B cell (primary cell): ENCODE measurements at regions not wholly inside any gene's neighbourhood (a gene's known extent, or its start where the extent isn't known, plus 50 kb on each side); places are given as distances from the start of the nearest gene placed in this dataset.

Source experiments
- ATAC-seq: fragments of 200-7000 bp; cut with Tn5 transposase; one replicate; pipeline ENCODE4 v1.10.0; 2021; ENCODE audit warnings: low read depth, mild to moderate bottlenecking, moderate number of reproducible peaks, moderate library complexity
- CTCF ChIA-PET: fragments of 350-600 bp; sonication (Branson Sonifier 250); formaldehyde crosslinking; loops from one replicate; lab custom pipeline; 2021; ENCODE audit warnings: antibody characterized with exemption, inconsistent platforms; lab: Charles Lee
- POLR2A ChIA-PET: fragments of 350-600 bp; sonication (Branson Sonifier 250); formaldehyde crosslinking; loops from one replicate; lab custom pipeline; 2021; ENCODE audit warnings: antibody characterized with exemption; lab: Charles Lee
- DNase-seq: peaks from one replicate; pipeline ENCODE4 v3.0.0; 2013
- H2AFZ ChIP-seq: 2 replicates; pipeline ENCODE4 v1.6.1; 2012; ENCODE audit warnings: mild to moderate bottlenecking, low read depth, low read length; ENCODE audit not compliant: insufficient read depth, poor library complexity, severe bottlenecking
- H3K27ac ChIP-seq, 2 donors: 1 replicate in 1 of 2; 2 replicates in 1 of 2; pipeline ENCODE4 v1.5.1; 2012 to 2013; ENCODE audit warnings: low read length in 2 of 2, mild to moderate bottlenecking in 2 of 2, moderate library complexity in 1 of 2
- H3K27me3 ChIP-seq, 4 experiments: fragments of 200-600 bp in 1 of 4; sonication (generic) in 1 of 4; replicated peaks in 1 of 4; 1 replicate in 2 of 4; 2 replicates in 2 of 4; pipeline versions ENCODE4 v1.6.1 to v1.7.0; 2013 to 2016; ENCODE audit warnings: low read length in 3 of 4, mild to moderate bottlenecking in 2 of 4, mixed read lengths in 1 of 4, moderate library complexity in 1 of 4; ENCODE audit not compliant: insufficient read depth in 4 of 4, control insufficient read depth in 3 of 4; ENCODE audit errors: control extremely low read depth in 1 of 4
- H3K36me3 ChIP-seq, 2 experiments: replicated peaks in 1 of 2; 1 replicate in 1 of 2; 2 replicates in 1 of 2; pipeline versions ENCODE4 v1.6.1 to v1.7.1; 2013; ENCODE audit warnings: low read length in 1 of 2; ENCODE audit not compliant: insufficient read depth in 2 of 2, control insufficient read depth in 1 of 2; ENCODE audit errors: control extremely low read depth in 1 of 2, extremely low read depth in 1 of 2
- H3K4me1 ChIP-seq, 2 donors: fragments of 200-600 bp in 1 of 2; sonication (generic) in 1 of 2; 1 replicate in 1 of 2; 2 replicates in 1 of 2; pipeline versions ENCODE4 v1.5.1 to v1.6.1; 2013 to 2017; ENCODE audit warnings: low read length in 2 of 2; ENCODE audit not compliant: control insufficient read depth in 2 of 2, insufficient read depth in 2 of 2
- H3K4me2 ChIP-seq: replicated peaks from 2 replicates; pipeline ENCODE3; 2012; ENCODE audit warnings: mild to moderate bottlenecking, low read depth, low read length; ENCODE audit not compliant: poor library complexity, severe bottlenecking
- H3K4me3 ChIP-seq, 5 experiments: fragments of 200-600 bp in 1 of 5; sonication (generic) in 1 of 5; 1 replicate in 3 of 5; 2 replicates in 2 of 5; pipeline versions ENCODE4 v1.5.1 to v1.7.0; 2011 to 2016; ENCODE audit warnings: low read length in 4 of 5, mild to moderate bottlenecking in 4 of 5, low read depth in 2 of 5, control low read depth in 1 of 5, moderate library complexity in 1 of 5; ENCODE audit not compliant: insufficient read depth in 1 of 5; ENCODE audit errors: control extremely low read depth in 1 of 5, extremely low read depth in 1 of 5
- H3K79me2 ChIP-seq: fragments of 200-600 bp; sonication (generic); one replicate; pipeline ENCODE4 v1.6.0; 2016; ENCODE audit warnings: low read length; ENCODE audit not compliant: control insufficient read depth, insufficient read depth
- H3K9ac ChIP-seq: fragments of 200-600 bp; sonication (generic); 2 replicates; pipeline ENCODE4 v1.6.1; 2017; ENCODE audit warnings: mild to moderate bottlenecking, low read length, moderate library complexity
- H3K9me3 ChIP-seq, 3 donors: one replicate each; pipeline versions ENCODE4 v1.6.1 to v1.7.1; 2013; ENCODE audit warnings: low read length in 2 of 3; ENCODE audit not compliant: control insufficient read depth in 2 of 3, insufficient read depth in 1 of 3; ENCODE audit errors: control extremely low read depth in 1 of 3
- H4K20me1 ChIP-seq: 2 replicates; pipeline ENCODE4 v1.6.0; 2012; ENCODE audit warnings: mild to moderate bottlenecking, low read length; ENCODE audit not compliant: insufficient read depth, control insufficient read depth, poor library complexity, severe bottlenecking
- H3K27ac Mint-ChIP-seq: one replicate; pipeline ENCODE4 v1.8.0; 2021; ENCODE audit warnings: mixed read lengths
- H3K27me3 Mint-ChIP-seq: one replicate; pipeline ENCODE4 v1.8.0; 2021; ENCODE audit warnings: mixed read lengths
- H3K4me1 Mint-ChIP-seq: one replicate; pipeline ENCODE4 v1.8.0; 2021; ENCODE audit warnings: mixed read lengths
- H3K4me3 Mint-ChIP-seq: one replicate; pipeline ENCODE4 v1.8.0; 2021; ENCODE audit warnings: mixed read lengths
- H3K9me3 Mint-ChIP-seq: one replicate; pipeline ENCODE4 v1.8.0; 2022; ENCODE audit warnings: mixed read lengths; ENCODE audit not compliant: insufficient read depth
- CTCF ChIP-seq: fragments of 200-600 bp; IDR thresholded peaks from one replicate; pipeline ENCODE4 v1.8.0; 2022; ENCODE audit warnings: antibody characterized with exemption, mild to moderate bottlenecking
- EZH2 ChIP-seq: IDR thresholded peaks from 2 replicates; pipeline ENCODE4 v1.6.1; 2012; ENCODE audit warnings: borderline replicate concordance, low read depth, mild to moderate bottlenecking, moderate library complexity, low read length; ENCODE audit not compliant: insufficient read depth, poor library complexity, severe bottlenecking
- WGBS: methylation state at CpG from one replicate; pipeline ENCODE4 v1.1.5; 2013; ENCODE audit warnings: missing lambda C conversion rate; ENCODE audit not compliant: insufficient coverage; 5-methylcytosine and 5-hydroxymethylcytosine counted together
- intact Hi-C: fragments of 100-400 bp; cut with micrococcal nuclease; formaldehyde crosslinking; loops from one replicate; pipeline ENCODE4 v1.10.0; 2022

DNA sequence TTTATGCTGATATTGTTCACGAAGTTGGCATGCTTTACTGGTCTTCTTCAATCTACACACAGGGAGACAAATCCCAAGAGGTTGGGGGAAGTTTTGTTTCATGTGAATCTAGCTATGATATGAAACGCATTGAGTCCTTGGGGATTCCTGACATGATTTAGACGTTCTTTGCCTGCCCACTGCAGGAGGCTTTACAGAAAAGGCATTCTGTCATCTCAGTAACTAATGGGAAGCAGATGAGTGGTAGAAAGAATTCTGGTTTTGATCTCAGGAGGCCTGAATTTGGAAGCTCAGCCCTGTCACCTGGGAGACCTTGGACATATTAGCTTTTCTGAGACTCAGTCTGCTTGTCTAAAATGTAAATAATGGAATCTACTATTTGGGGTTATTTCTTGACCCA lies 383.0 kb upstream of the NFIA start:
- no peak overlapping the region for H2AFZ ChIP-seq
- Mint-ChIP-seq H3K27ac (no peak overlapping the region), H3K4me3 (no peak overlapping the region), H3K4me1 (no peaks in the 10 kb centered on the region), H3K9me3 (no peaks in the 10 kb centered on the region), H3K27me3 (no peaks in the 10 kb centered on the region)
- no peaks in the 10 kb centered on the region for H3K36me3 ChIP-seq
- no peak overlapping the region for H3K27ac ChIP-seq
- H3K27me3 ChIP-seq = no peaks in the 10 kb centered on the region
- ChIA-PET POLR2A (no interaction called here), CTCF (no interaction called here)
- TF ChIP-seq EZH2 = no peak
- no peak for TF ChIP-seq CTCF
- no peaks in the 10 kb centered on the region for H3K4me1 ChIP-seq
- H3K4me3 ChIP-seq = no peak overlapping the region
- no peaks in the 10 kb centered on the region for H3K79me2 ChIP-seq
- intact Hi-C loops = no loop called here
- no peak for ATAC-seq
- H3K9me3 ChIP-seq = peaks cover 0 to 3% (median 0%) of the 10 kb centered on the region in 3 donors
- no peak for DNase-seq
- no peak overlapping the region for H3K9ac ChIP-seq
- H3K4me2 ChIP-seq = no peak overlapping the region
- 0% methylated on average over 2 of the region's 3 CpGs for WGBS
- no peaks in the 10 kb centered on the region for H4K20me1 ChIP-seq

DNA sequence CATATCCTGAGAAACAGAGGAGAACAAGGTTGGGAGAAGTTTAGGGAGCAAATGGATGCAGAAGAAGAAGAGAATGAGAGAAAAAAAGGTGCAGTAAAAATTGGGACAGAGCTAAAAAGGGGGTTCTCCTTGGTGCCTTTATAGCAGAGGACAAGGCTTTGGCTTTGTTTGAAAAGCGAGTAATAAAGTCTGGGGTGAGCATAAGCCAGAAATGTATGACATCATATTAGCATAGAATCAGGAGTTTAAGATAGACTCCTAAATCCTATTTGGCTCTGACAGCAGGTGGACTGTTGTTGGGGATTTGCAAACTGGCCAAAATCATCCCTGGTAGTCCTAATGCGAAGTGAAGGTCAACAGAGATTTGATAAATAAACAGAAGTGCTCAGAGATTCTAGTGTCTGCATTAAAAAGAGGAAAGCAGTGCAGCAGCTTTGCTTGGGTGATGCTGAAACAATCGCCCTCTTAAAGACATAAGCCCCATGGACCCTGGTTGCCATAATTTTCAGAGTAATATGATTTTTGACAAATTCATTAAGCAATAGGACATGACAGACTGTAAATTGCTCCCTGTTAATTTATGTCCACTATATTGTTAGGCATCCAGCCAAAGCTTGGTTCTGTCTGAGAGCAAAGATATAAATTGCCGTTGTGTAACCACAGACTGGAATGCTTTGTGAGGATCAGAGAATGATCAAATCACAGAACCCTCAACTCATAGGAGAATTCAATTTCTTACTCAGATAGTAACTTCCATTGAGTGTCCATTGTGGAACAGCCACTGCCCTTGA lies 385.0 kb upstream of the NFIA start:
- ATAC-seq (no peak), DNase-seq (no peak)
- H3K4me2 ChIP-seq = no peak overlapping the region
- H3K79me2 ChIP-seq = no peaks in the 10 kb centered on the region
- no peaks in the 10 kb centered on the region for H4K20me1 ChIP-seq
- no peak overlapping the region for H3K9ac ChIP-seq
- no peaks in the 10 kb centered on the region for H3K27me3 ChIP-seq
- H3K4me3 Mint-ChIP-seq = no peak overlapping the region
- peaks cover 0 to 3% (median 0%) of the 10 kb centered on the region in 3 donors for H3K9me3 ChIP-seq
- WGBS = 81% methylated on average over 2 of the region's 4 CpGs
- POLR2A ChIA-PET = no interaction called here
- intact Hi-C loops = no loop called here
- no peaks in the 10 kb centered on the region for H3K27me3 Mint-ChIP-seq
- CTCF ChIA-PET = no interaction called here
- H3K27ac Mint-ChIP-seq = no peak overlapping the region
- H3K4me1 Mint-ChIP-seq = no peaks in the 10 kb centered on the region
- H3K36me3 ChIP-seq = no peaks in the 10 kb centered on the region
- H3K9me3 Mint-ChIP-seq = no peaks in the 10 kb centered on the region
- no peak overlapping the region for H2AFZ ChIP-seq
- TF ChIP-seq CTCF (no peak), EZH2 (no peak)
- H3K4me1 ChIP-seq = no peaks in the 10 kb centered on the region
- H3K4me3 ChIP-seq = no peak overlapping the region
- H3K27ac ChIP-seq = no peak overlapping the region
